Esophagus squamous epithelium (tissue), 5 donors: ENCODE measurements at regions not wholly inside any gene's neighbourhood (a gene's known extent, or its start where the extent isn't known, plus 50 kb on each side); places are given as distances from the start of the nearest gene placed in this dataset.

Experiments
- DNase-seq: peaks from one replicate; lab custom pipeline; 2025; lab: John Stamatoyannopoulos, UW
- H3K27ac ChIP-seq, 4 donors: fragments of 200-600 bp; sonication (generic); one replicate each; pipeline ENCODE4 v1.5.1; 2016 to 2019; ENCODE audit warnings: mild to moderate bottlenecking in 1 of 4
- H3K27me3 ChIP-seq, 4 donors: fragments of 200-600 bp; sonication (generic); 1 replicate in 3 of 4; 2 replicates in 1 of 4; pipeline versions ENCODE4 v1.5.1 to v1.6.0; 2017 to 2021; ENCODE audit warnings: antibody characterized with exemption in 1 of 4
- H3K36me3 ChIP-seq, 3 donors: fragments of 200-600 bp; sonication (generic); one replicate each; pipeline ENCODE4 v1.5.1; 2016 to 2019
- H3K4me1 ChIP-seq, 3 donors: fragments of 200-600 bp; sonication (generic); one replicate each; pipeline ENCODE4 v1.5.1; 2017 to 2019
- H3K4me3 ChIP-seq, 4 donors: fragments of 200-600 bp; sonication (generic); 1 replicate in 3 of 4; 2 replicates in 1 of 4; pipeline ENCODE4 v1.5.1; 2016 to 2019; ENCODE audit warnings: mild to moderate bottlenecking in 2 of 4, moderate library complexity in 1 of 4
- H3K9me3 ChIP-seq, 3 donors: fragments of 200-600 bp; sonication (generic); one replicate each; pipeline ENCODE4 v1.5.1; 2016 to 2019
- POLR2A ChIP-seq, 4 donors: fragments of 450-650 bp; IDR thresholded peaks; one replicate each; pipeline ENCODE4 v1.6.1; 2017; ENCODE audit warnings: antibody characterized with exemption in 4 of 4, mild to moderate bottlenecking in 4 of 4, moderate library complexity in 3 of 4
- WGBS, 2 donors: methylation state at CpG; one replicate each; pipeline ENCODE4 v1.1.5; 2018; 5-methylcytosine and 5-hydroxymethylcytosine counted together
- intact Hi-C: fragments of 100-400 bp; cut with DNase I; formaldehyde crosslinking; loops from one replicate; pipeline ENCODE4 v1.15.0; 2022
- TF ChIP-seq, protein P1 (sequence below), 6 experiments: fragments of 450-650 bp in 4 of 6; fragments of 200-600 bp in 2 of 6; sonication (generic) in 2 of 6; IDR thresholded peaks; one replicate each; pipeline ENCODE4 v1.5.1; 2016 to 2019; ENCODE audit warnings: antibody characterized with exemption in 6 of 6, mild to moderate bottlenecking in 4 of 6, moderate library complexity in 4 of 6
- donor health status: DM: yes; HTN: yes; CAD: no.

DNA sequence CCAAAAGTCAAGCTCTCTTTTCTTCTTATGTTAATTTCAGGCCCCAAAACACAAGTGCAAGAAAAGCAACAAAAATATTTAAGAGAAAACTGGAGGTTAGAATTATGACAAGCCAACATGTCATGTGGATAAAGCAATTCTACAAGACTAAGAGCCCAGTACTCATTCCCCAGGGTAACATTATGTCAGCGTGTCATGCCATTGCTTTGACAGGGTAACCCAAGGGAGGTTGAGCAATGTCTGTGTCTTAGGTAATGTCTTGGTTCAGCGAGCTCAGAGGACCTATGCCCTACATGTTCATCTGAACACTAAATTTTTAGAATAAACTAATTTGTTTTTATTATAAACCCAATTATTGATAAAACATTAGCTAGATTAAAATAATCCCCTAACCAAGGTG is 173.2 kb upstream of the ZNF804A start:
- Histone ChIP-seq H3K36me3 (no peaks in the 10 kb centered on the region), H3K9me3 (no peaks in the 10 kb centered on the region), H3K4me1 (no peaks in the 10 kb centered on the region), H3K4me3 (no peak overlapping the region), H3K27ac (no peak overlapping the region), H3K27me3 (no peaks in the 10 kb centered on the region)
- WGBS, 2 donors, result 80 to 84% methylated on average over 2 of the region's 2 CpGs
- TF ChIP-seq, protein P1, sequence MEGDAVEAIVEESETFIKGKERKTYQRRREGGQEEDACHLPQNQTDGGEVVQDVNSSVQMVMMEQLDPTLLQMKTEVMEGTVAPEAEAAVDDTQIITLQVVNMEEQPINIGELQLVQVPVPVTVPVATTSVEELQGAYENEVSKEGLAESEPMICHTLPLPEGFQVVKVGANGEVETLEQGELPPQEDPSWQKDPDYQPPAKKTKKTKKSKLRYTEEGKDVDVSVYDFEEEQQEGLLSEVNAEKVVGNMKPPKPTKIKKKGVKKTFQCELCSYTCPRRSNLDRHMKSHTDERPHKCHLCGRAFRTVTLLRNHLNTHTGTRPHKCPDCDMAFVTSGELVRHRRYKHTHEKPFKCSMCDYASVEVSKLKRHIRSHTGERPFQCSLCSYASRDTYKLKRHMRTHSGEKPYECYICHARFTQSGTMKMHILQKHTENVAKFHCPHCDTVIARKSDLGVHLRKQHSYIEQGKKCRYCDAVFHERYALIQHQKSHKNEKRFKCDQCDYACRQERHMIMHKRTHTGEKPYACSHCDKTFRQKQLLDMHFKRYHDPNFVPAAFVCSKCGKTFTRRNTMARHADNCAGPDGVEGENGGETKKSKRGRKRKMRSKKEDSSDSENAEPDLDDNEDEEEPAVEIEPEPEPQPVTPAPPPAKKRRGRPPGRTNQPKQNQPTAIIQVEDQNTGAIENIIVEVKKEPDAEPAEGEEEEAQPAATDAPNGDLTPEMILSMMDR (IDR thresholded peaks at IDR 0.05), result no peak
- no peak for TF ChIP-seq POLR2A (IDR thresholded peaks at IDR 0.05)
- intact Hi-C loops, result no loop called here
- no peak for DNase-seq

DNA sequence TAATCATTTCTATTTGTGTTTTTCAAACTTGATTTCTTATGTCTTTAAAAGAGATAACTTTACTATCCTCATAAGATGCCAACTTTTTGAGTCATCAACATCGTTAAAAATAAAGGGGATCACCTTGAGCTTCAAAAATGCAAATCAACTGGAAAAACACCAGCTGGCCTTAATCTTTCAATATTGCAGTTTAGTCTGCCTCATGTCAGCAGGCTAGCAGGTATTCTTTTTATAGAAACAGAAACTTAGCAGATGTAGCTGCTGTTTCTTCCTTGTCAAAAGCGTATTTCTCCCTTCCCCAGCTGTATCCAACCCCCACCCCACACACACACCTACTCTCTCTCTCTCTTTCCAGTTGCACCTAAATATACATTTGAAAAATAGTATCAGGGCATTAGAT is 154.1 kb upstream of the ZNF804A start:
- H3K4me1 ChIP-seq, result no peaks in the 10 kb centered on the region
- DNase-seq, result no peak
- H3K27me3 ChIP-seq, result no peaks in the 10 kb centered on the region
- intact Hi-C loops, result no loop called here
- no peak overlapping the region for H3K27ac ChIP-seq
- H3K4me3 ChIP-seq, result no peak overlapping the region
- H3K36me3 ChIP-seq, result no peaks in the 10 kb centered on the region
- no peaks in the 10 kb centered on the region for H3K9me3 ChIP-seq
- no peak for TF ChIP-seq POLR2A (IDR thresholded peaks at IDR 0.05)
- TF ChIP-seq, protein P1 (IDR thresholded peaks at IDR 0.05), result no peak
- 30 to 40% methylated on average over 2 of the region's 2 CpGs for WGBS, 2 donors

DNA sequence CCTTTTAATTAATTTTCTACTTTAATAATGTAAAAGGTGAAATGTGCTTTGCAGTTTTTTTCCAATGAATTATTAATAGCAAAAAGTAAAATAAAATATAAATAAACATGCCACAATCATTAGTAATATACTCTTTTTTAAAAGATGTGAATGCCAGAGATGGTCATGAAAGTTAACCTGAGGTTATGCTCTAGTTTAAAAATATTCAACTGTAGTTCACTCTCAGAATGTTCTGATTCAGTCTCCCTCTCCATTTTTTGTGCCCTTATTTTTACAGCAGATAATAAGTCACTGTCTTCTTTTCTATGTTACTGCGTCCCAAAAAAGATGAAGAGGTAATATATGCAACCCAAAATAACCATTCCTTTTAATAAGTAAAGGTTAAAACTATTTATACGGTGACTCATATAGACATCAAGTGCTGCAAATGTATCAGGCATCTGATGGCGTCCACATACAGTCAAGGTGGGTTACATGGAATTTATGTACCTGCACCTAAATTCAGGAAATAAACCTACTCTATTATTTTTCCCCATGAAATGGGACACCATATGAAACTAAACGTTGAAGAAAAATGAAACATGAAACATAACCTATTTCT is 153.6 kb upstream of the ZNF804A start:
- no peak for TF ChIP-seq POLR2A (IDR thresholded peaks at IDR 0.05)
- TF ChIP-seq, protein P1 (IDR thresholded peaks at IDR 0.05), result no peak
- WGBS, 2 donors, result 75 to 76% methylated on average over 4 of the region's 4 CpGs
- no peaks in the 10 kb centered on the region for H3K27me3 ChIP-seq

DNA sequence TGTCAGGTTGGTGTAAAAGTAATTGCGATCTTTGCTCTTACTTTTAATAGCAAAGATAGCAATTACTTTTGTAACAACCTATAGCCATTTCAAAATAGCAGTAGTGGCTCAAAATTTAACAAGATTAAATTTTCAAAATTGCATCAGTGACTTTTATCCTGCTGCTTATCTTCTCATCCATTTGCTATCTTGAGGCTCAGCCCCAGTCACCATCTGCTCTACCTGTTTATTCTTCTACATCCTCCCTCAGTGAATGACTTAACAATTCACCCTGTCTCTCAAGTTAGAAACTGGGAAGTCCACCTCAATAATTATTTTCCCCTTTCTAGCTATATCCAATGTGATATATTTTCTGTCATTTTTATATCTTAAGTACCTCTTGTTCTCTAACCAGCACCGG is 148.6 kb upstream of the ZNF804A start:
- no peaks in the 10 kb centered on the region for H3K27me3 ChIP-seq
- TF ChIP-seq, protein P1 (IDR thresholded peaks at IDR 0.05), result no peak
- no peak for TF ChIP-seq POLR2A (IDR thresholded peaks at IDR 0.05)
- intact Hi-C loops, result no loop called here
- 74 to 89% methylated on average over 2 of the region's 2 CpGs for WGBS, 2 donors
- no peaks in the 10 kb centered on the region for H3K36me3 ChIP-seq
- H3K4me1 ChIP-seq, result no peaks in the 10 kb centered on the region
- H3K27ac ChIP-seq, result no peak overlapping the region
- H3K4me3 ChIP-seq, result no peak overlapping the region
- H3K9me3 ChIP-seq, result no peaks in the 10 kb centered on the region
- no peak for DNase-seq

More for the DNA sequence above, 153.6 kb upstream of the ZNF804A start:
- H3K36me3 ChIP-seq, result no peaks in the 10 kb centered on the region
- no peaks in the 10 kb centered on the region for H3K9me3 ChIP-seq
- no peak overlapping the region for H3K27ac ChIP-seq
- H3K4me3 ChIP-seq, result no peak overlapping the region
- intact Hi-C loops, result no loop called here
- no peaks in the 10 kb centered on the region for H3K4me1 ChIP-seq
- DNase-seq, result no peak

DNA sequence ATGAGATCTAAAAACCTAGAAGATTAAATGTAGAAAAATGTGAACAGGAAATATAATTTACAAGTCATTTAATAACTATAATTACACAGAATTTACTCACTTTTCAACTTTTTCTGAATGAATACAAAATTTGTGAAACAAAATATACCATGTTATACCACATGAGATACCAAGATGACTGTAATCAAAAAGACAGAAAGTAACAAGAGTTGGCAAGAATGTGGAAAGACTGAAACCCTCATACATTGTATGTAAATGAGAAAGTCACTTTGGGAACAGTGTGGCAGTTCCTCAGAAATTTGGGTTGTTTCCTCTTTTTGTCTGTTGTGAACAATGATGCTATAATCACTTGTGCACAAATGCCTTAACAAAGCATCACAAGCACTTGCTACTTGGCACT is 145.4 kb upstream of the ZNF804A start:
- Histone ChIP-seq H3K4me3 (no peak overlapping the region), H3K27ac (no peak overlapping the region), H3K27me3 (no peaks in the 10 kb centered on the region), H3K36me3 (no peaks in the 10 kb centered on the region), H3K9me3 (no peaks in the 10 kb centered on the region), H3K4me1 (no peaks in the 10 kb centered on the region)
- intact Hi-C loops, result no loop called here
- DNase-seq, result no peak
- TF ChIP-seq POLR2A (IDR thresholded peaks at IDR 0.05), result no peak
- TF ChIP-seq, protein P1 (IDR thresholded peaks at IDR 0.05), result no peak
